HG03457 (cell line): ENCODE measurements at regions not wholly inside any gene's neighbourhood (a gene's known extent, or its start where the extent isn't known, plus 50 kb on each side); places are given as distances from the start of the nearest gene placed in this dataset.
"Not testable (repeated sequence)": the region's sequence is repeated elsewhere in the genome, so short reads cannot be mapped to it uniquely, and the experiment has no call there.

Source experiments
- ATAC-seq: cut with Tn5 transposase; IDR thresholded peaks from one replicate; pipeline ENCODE4 v1.9.1; 2021; ENCODE audit warnings: moderate number of reproducible peaks; ENCODE audit not compliant: unreplicated experiment

DNA sequence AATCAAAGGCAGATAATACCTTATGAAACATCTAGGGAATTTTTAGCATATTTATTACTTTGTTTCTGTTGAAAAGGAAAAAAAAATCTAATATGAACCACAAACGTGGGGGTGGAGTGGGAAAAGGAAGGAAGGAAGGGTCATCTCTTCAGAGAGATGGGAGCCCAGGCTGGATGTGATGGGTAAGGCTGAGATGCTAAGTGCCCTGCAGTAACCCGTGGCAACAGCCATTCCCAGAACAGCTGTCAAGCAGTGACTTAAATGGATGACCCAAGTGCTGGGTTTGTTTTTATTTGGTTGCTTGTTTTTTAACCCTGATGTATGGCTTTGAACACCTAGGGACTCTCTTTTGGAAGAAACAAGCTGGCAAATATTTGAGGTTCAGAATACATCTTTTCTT is 50.7 kb upstream of the KLF7 start:
- no peak for ATAC-seq

GRCh38 chr2:207217442-207217841 is 51.7 kb upstream of the KLF7 start:
- no peak for ATAC-seq

DNA sequence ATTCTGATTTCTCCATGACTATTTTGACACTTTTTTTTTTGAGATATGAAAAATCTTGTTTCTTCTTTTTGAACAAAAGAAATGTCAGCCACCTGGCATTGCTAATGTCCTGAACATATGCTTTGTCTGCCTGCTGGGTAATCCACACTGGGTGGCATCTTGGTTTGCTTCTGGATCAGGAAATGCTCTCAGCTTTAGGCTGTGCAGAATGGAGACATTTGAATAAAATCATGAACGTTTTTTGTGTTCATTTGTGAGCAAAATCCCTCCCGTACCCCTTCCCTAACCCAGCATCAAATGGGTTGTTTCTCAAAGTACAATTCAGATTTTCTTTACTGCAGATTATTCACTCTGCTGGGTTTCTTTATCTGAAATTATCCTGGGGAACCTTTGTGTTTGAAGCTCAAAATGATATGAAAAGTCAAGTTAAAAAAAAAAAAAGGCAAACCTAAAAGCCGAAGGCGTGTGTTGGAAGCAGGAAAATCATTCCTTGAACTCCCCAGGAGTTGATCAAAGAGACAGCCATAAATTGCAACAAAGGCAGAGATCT is 53.4 kb upstream of the KLF7 start:
- no peak for ATAC-seq

DNA sequence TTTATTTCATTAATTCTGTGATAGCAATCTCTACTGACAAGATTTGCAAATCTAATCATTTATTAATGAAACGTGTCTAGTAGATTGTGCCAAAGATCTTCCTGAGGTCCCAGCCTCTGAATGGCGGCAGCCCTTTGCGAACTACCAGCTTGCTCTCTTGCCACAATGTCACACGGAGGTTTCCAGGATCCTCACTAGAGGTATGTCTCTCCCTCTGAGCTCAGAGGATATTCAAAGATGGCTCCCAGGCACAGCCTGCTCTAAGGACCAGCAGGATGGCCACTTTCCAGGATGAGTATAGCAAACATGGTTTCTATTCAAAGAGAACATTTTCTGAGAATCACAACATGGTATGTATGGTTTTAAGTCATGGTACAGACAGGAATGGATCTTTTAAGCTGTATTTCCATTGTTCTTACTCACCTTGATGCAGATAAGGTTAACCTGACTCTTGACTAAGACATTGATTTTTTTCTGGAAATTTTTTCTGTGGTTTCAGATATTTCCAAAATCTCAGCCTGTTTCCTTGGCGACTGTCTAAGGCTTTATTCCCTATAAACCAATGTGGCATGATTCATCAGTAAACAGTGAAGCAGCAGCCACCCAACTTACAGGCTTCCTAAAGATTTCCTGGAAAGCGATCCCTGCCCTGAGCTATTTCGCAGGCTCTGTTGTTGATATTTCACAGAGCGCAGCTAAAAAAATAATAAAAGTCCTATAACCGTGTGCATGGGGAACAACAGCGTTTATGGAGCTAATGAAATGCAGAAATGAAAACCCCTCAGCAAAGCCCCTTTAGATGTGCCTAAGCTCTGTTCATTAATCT is 54.1 kb upstream of the KLF7 start:
- no peak for ATAC-seq

GRCh38 chr2:207221731-207222130 is 56.0 kb upstream of the KLF7 start:
- no peak for ATAC-seq

GRCh38 chr2:207223051-207223450 is 57.3 kb upstream of the KLF7 start:
- ATAC-seq: peak; percentile 96

GRCh38 chr2:207224381-207224780 is 58.6 kb upstream of the KLF7 start:
- ATAC-seq: no peak

DNA sequence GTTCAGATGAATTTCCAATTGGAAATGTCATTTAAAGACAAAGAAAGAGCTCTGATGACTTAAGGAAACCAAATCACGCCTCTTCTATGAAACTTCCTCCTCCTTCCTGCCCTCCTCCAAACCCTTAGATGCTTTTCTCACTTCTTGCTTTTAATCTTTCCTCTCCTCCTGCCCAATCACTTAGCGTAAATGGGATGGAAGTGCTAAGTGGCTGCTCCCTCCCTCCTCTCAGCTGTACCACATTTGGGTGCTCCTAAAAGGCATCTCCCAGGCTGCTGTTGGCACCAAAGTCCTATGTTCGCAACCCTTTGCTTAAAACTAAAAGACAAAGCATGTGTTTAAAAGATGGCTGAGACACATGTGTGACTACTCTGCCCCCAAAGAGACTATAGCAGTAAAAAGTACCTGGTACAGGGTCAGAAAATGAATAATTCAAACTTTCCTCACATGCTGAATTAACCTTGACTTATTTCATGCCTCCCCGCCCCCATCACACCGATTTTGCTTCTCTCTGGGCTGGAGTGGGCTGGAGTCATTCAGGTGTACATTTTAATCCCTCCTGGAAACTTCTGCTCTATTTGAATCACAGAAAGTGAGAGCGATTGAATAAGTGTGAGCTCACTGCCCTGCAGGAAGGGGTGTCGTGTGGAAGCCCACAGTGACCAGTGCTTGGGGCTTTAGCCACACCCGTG is 59.2 kb upstream of the KLF7 start:
- no peak for ATAC-seq

GRCh38 chr2:207225773-207226172 is 60.0 kb upstream of the KLF7 start:
- ATAC-seq: no peak

DNA sequence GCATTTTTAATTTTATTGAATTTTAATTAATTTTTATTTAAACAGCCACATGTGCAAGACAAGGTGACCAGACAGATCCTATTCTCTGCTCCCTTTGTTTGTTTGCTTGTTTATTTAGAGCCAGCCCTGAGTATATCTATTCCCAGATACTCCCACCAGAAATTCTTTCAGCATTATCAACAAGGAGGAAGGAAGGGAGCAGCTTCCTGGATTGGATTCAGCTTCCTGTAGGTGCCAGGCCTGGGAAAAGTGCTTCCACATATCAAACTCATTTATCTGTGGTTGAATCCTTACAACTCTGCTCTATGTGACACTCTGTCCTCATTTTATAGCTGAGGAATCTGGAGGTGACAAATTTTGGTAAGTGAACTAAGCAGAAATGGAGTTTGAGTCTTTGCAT is 60.5 kb upstream of the KLF7 start:
- no peak for ATAC-seq

- ATAC-seq: no peak
These were observed 60.9 kb upstream of the KLF7 start for GRCh38 chr2:207226671-207227061.

DNA sequence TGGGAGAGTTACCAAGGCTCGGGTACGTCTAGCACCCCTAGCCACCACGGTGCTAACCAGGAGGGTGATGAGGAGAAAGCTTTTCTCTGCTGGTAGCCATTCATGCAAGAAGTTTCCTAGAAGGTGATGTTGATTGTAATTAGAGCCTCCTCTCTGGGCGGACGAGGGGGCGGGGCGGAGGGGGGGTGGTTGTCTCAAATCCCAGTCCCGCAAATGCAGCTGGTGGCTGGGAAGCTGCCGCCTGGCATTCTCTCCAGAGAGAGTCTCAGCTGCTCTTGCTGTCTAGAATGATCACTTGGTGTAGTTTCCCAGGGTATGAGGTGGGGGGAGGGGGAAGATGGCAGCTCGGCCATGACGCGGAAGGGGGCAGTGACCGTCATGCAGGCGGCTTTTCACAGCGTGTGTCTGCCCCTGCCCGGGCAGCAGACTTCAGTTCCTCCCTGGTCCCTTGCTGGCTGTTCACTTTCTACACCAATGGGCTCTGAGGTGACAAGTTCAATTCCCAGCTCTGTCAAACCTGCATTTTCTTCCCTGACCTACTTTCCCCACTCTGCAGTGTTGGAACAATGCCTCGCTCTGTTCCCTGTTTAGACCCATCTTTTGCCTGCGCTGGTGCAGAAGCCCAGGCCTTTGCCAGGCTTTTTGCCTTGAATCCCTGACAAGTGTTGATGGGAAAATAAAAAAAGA is 61.5 kb upstream of the KLF7 start:
- ATAC-seq: no peak

DNA sequence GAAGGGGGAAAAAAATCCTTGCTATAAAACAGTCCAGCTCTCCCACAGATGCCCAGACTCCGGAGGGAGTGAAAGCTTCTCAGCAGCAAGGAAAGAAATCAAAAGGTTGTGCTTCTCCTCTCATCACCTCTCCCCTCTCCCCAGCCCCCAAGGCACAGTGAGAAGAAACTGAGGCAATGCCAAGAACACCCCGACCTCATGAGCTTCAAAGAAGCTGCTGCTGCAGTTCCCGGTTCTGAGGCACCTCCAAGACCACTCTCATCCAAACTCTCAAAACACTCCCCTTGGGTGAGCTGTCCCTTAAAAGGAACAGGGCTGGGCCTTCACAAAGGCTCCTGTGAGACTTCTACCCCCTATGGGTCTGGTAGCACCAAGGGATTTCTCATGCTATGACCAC is 62.0 kb upstream of the KLF7 start:
- no peak for ATAC-seq

DNA sequence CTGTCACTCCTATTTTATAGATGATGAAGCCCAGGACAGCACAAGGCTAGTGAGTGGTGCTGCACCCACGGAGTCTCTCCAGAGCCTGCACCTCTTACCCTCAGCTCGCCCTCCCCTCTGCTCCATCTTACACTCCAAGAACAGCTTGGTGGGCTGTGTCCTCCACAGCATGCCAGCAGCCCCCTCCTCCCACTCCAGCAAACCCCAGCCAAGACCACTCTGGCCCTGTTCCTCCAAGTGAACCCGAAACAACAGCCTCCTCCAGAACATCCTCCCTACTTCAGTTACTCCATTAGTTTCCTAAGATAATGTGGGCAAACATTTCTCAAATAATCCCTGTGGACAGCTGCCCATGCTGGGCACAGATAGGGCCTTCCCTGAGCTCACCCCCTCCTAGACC is 62.7 kb upstream of the KLF7 start:
- no peak for ATAC-seq

DNA sequence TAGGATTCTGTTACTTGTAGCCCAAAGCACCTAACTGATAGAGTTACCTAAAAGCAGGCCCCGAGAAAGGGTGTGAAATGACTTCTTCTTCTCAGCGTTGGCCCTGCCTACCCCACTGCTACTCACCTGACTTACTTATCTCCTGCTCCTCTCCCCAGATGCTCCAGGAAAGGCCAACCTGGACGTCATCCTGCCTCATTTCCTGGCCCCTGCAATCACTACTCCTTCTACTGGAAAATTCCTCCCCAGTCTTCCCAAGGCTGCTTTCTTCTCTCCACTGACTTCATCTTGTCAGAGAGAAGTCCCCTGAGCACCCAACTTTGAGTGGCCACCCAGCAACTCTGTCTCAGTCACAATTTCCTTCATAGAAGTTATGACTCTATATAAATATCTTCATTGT is 63.4 kb upstream of the KLF7 start:
- ATAC-seq: no peak

DNA sequence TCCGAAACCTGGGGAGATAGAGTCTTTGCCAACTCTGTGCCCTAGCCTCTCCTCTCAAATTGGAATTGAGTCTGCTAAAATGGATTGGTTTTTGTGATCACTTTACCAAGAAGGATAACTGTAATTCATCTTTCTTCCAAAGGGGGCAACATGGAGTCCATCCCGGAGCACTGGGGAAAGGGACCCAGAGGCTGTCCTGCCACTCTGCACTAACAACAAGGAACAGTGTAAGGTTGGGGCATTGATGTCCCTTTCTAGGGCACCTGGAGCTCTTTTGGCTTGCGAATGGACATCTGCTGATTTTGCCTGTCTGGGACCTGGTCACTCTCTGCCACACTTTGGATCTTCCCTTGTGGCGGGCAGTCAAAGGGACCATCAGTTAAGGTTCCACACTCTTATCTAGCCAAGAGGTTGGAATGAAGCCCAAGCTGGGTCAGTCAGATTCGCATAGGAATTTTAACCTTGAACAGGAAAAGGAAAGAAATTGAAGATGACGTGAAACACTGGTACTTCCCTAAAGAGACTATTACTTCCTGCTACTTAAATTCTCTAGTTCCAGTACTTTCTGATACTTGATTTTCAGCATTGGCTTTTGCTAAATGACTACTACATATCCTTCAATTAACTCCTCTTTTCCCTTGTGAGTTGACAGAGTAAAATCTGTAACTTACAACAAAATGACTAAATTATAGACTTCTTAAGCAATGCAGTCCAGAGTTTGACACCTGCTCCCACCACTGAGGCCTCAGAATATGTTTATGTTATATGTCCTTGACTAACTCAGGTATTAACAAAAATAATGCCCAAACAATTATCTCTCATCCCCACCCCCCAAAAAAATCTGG is 64.7 kb upstream of the KLF7 start:
- ATAC-seq: no peak

GRCh38 chr2:207231106-207231865 is 65.5 kb upstream of the KLF7 start:
- no peak for ATAC-seq

GRCh38 chr2:207231967-207232366 is 66.2 kb upstream of the KLF7 start:
- ATAC-seq: no peak

- not testable (repeated sequence) for ATAC-seq
These were observed 67.4 kb upstream of the KLF7 start for GRCh38 chr2:207233141-207233540.

DNA sequence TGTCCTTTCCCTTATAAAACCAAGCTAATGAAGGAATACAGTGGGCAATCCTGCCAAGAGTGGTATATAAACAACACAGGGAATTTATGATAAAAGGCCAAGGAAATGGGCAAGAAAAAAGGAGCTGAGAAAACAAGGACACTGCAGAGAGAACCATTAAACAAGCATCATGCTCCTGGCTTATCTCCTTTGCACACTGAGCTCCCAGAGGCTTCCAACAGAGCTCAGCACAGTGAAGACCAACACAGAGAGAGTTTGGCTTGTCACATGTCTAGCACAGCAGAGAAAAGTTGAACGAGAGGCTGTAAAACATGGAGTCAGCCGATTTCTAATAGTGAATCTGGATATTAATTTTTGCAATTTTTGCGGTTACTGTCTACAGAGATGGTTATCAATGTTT is 68.0 kb upstream of the KLF7 start:
- ATAC-seq: no peak
